ENCODE measurements at regions not wholly inside any gene's neighbourhood (a gene's known extent, or its start where the extent isn't known, plus 50 kb on each side); places are given as distances from the start of the nearest gene placed in this dataset.

DNA sequence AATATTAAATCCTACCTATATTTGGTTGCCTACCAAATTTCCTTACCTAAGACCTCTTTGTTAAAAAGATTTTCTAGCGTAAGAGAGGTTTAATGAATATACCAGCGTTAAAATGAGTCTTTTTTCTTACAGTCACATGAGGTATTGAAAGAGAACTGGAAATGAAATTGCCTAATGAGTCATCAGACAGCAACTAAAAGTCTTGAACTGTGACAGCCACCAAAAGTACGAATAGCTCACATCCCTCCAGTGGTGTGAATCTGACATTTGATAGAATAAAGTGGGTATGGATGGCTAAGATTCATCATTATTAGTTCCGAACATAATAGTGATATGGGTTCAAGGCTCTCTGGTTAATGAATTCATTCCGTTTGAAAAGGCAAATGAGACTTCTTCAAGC, 1297.3 kb downstream of the AACS start:
- no peak overlapping the region for H2BK12ac ChIP-seq (ENCODE audit: insufficient read length, low read depth, low read length)
- DNase-seq = no peak
- H3K27ac ChIP-seq (ENCODE audit: insufficient read length, low read depth, low read length) = no peak overlapping the region
- no peak overlapping the region for H3K56ac ChIP-seq (ENCODE audit: insufficient read length, low read depth, low read length)
- TF ChIP-seq, protein P1, sequence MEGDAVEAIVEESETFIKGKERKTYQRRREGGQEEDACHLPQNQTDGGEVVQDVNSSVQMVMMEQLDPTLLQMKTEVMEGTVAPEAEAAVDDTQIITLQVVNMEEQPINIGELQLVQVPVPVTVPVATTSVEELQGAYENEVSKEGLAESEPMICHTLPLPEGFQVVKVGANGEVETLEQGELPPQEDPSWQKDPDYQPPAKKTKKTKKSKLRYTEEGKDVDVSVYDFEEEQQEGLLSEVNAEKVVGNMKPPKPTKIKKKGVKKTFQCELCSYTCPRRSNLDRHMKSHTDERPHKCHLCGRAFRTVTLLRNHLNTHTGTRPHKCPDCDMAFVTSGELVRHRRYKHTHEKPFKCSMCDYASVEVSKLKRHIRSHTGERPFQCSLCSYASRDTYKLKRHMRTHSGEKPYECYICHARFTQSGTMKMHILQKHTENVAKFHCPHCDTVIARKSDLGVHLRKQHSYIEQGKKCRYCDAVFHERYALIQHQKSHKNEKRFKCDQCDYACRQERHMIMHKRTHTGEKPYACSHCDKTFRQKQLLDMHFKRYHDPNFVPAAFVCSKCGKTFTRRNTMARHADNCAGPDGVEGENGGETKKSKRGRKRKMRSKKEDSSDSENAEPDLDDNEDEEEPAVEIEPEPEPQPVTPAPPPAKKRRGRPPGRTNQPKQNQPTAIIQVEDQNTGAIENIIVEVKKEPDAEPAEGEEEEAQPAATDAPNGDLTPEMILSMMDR (conservative IDR thresholded peaks at IDR 0.05) = no peak
- Mint-ChIP-seq H3K27me3 (ENCODE audit: low read depth) (no peaks in the 10 kb centered on the region), H3K4me1 (peaks cover 3 to 4% of the 10 kb centered on the region in 2 experiments), H3K9me3 (no peaks in the 10 kb centered on the region; a peak in 2 of 5 replicates), H3K36me3 (ENCODE audit: insufficient read depth in 1 of 3, low read depth in 3 of 3) (peaks cover 0 to 2% (median 0%) of the 10 kb centered on the region in 3 experiments; a peak in 2 of 7 replicates), H3K27ac (no peak overlapping the region), H3K4me3 (no peak overlapping the region)
- no peak overlapping the region for H3K9ac ChIP-seq (ENCODE audit: extremely low read depth, insufficient read length, low read length)
- no peak overlapping the region for H4K5ac ChIP-seq (ENCODE audit: insufficient read length, low read depth, low read length)
- WGBS (ENCODE audit: extremely low coverage, insufficient read length, low lambda C conversion rate) = no CpG with 5 or more reads among the region's 5 CpGs
- H3K79me1 ChIP-seq (ENCODE audit: insufficient read depth, low read depth, low read length, poor library complexity, severe bottlenecking) = no peaks in the 10 kb centered on the region
- H2BK20ac ChIP-seq (ENCODE audit: low read depth, low read length, poor library complexity, severe bottlenecking) = no peak overlapping the region
- no peak overlapping the region for H3K4ac ChIP-seq (ENCODE audit: low read depth, low read length)
- no peak overlapping the region for H3K4me2 ChIP-seq (ENCODE audit: insufficient read depth, insufficient read length, low read length)
- no peak overlapping the region for H4K8ac ChIP-seq (replicated peaks; ENCODE audit: insufficient read length, low read depth, low read length)
- no peak overlapping the region for H2BK120ac ChIP-seq (ENCODE audit: low read depth, low read length, poor library complexity, severe bottlenecking)
- H3K27me3 ChIP-seq (ENCODE audit: insufficient read depth, low read length) = no peaks in the 10 kb centered on the region
- H2AFZ ChIP-seq (ENCODE audit: low read length) = no peak overlapping the region
- H4K20me1 ChIP-seq (ENCODE audit: control insufficient read depth, insufficient read depth, insufficient read length) = no peaks in the 10 kb centered on the region
- no peaks in the 10 kb centered on the region for H3K23me2 ChIP-seq (ENCODE audit: insufficient read length, low read depth, low read length, poor library complexity, severe bottlenecking)
- H3K4me1 ChIP-seq (ENCODE audit: insufficient read depth, low read length) = no peaks in the 10 kb centered on the region
- no peaks in the 10 kb centered on the region for H3K79me2 ChIP-seq (ENCODE audit: insufficient read depth, low read length)
- H3K18ac ChIP-seq (ENCODE audit: insufficient read length, low read depth, low read length) = no peak overlapping the region
- H2AK5ac ChIP-seq (ENCODE audit: insufficient read length, low read length) = no peak overlapping the region
- no peak overlapping the region for H3K23ac ChIP-seq (ENCODE audit: insufficient read length, low read depth, low read length)
- H2BK5ac ChIP-seq (ENCODE audit: insufficient read length, low read length) = no peak overlapping the region
- H3K14ac ChIP-seq (ENCODE audit: insufficient read depth, low read length) = no peak overlapping the region
- no peak overlapping the region for H4K91ac ChIP-seq (ENCODE audit: insufficient read length, low read depth, low read length)
- H3T11ph ChIP-seq (ENCODE audit: low read length) = no peak overlapping the region
- no peak overlapping the region for H2BK15ac ChIP-seq (ENCODE audit: low read depth, low read length)
- no peaks in the 10 kb centered on the region for H3K9me3 ChIP-seq (ENCODE audit: control insufficient read depth, low read depth, low read length)

All from H9 (cell line).